H1 (cell line): ENCODE measurements at regions not wholly inside any gene's neighbourhood (a gene's known extent, or its start where the extent isn't known, plus 50 kb on each side); places are given as distances from the start of the nearest gene placed in this dataset.

Experiments used
- CTCF ChIA-PET: fragments of 300-600 bp; sonication (Branson Sonifier 250); formaldehyde crosslinking; loops from one replicate; lab custom pipeline; 2021; ENCODE audit not compliant: partially characterized antibody; lab: Charles Lee
- POLR2A ChIA-PET: fragments of 300-600 bp; sonication (Branson Sonifier 250); formaldehyde crosslinking; loops from one replicate; lab custom pipeline; 2021; ENCODE audit warnings: inconsistent platforms; ENCODE audit not compliant: partially characterized antibody; lab: Charles Lee
- DNase-seq, 2 experiments: peaks; one replicate each; pipeline versions ENCODE4 v3.0.0 to v3.0.0-alpha.2; 2010 to 2022; ENCODE audit warnings: low spot score in 2 of 2, low read depth in 1 of 2, mixed read lengths in 1 of 2
- FAIRE-seq: peaks from 2 replicates; lab custom pipeline; 2011; peaks lifted over from hg19 to GRCh38; lab: Jason Lieb, UNC
- H2AFZ ChIP-seq: 2 replicates; pipeline ENCODE4 v1.8.1; 2012; ENCODE audit warnings: low read length, inconsistent platforms
- H2AK5ac ChIP-seq: 2 replicates; pipeline ENCODE4 v1.6.1; 2013; ENCODE audit warnings: low read depth, low read length
- H2BK120ac ChIP-seq: replicated peaks from 2 replicates; pipeline ENCODE3; 2013; ENCODE audit warnings: low read depth, low read length, inconsistent platforms
- H2BK12ac ChIP-seq: 2 replicates; pipeline ENCODE4 v1.6.1; 2013; ENCODE audit warnings: low read depth, low read length
- H2BK15ac ChIP-seq: 2 replicates; pipeline ENCODE4 v1.6.1; 2013; ENCODE audit warnings: low read length
- H2BK20ac ChIP-seq: 2 replicates; pipeline ENCODE4 v1.6.1; 2013; ENCODE audit warnings: low read length
- H2BK5ac ChIP-seq: 2 replicates; pipeline ENCODE4 v1.6.1; 2013; ENCODE audit warnings: low read depth, low read length
- H3K14ac ChIP-seq: 2 replicates; pipeline ENCODE4 v1.6.1; 2013; ENCODE audit warnings: inconsistent platforms; ENCODE audit not compliant: insufficient read length
- H3K18ac ChIP-seq: 2 replicates; pipeline ENCODE4 v1.6.1; 2013; ENCODE audit warnings: low read length; ENCODE audit errors: extremely low read depth
- H3K23ac ChIP-seq: 2 replicates; pipeline ENCODE4 v1.6.1; 2013; ENCODE audit warnings: inconsistent platforms; ENCODE audit not compliant: insufficient read length
- H3K23me2 ChIP-seq: 2 replicates; pipeline ENCODE4 v1.6.1; 2013; ENCODE audit warnings: low read depth, low read length
- H3K27ac ChIP-seq: 2 replicates; pipeline ENCODE4 v1.6.1; 2011; ENCODE audit warnings: low read depth, low read length, inconsistent platforms
- H3K27me3 ChIP-seq, 4 experiments: replicated peaks in 1 of 4; 1 replicate in 1 of 4; 2 replicates in 3 of 4; pipeline versions ENCODE4 v1.6.1 to v1.8.1; 2011 to 2013; ENCODE audit warnings: low read length in 3 of 4, mild to moderate bottlenecking in 3 of 4, inconsistent platforms in 2 of 4, mixed read lengths in 2 of 4, moderate library complexity in 1 of 4; ENCODE audit not compliant: control insufficient read depth in 3 of 4, insufficient read depth in 3 of 4; ENCODE audit errors: extremely low read depth in 1 of 4
- H3K36me3 ChIP-seq, 4 experiments: 2 replicates each; pipeline versions ENCODE4 v1.6.1 to v1.8.1; 2011 to 2013; ENCODE audit warnings: mild to moderate bottlenecking in 4 of 4, low read length in 3 of 4, moderate library complexity in 2 of 4, control low read depth in 1 of 4, inconsistent platforms in 1 of 4; ENCODE audit not compliant: insufficient read depth in 4 of 4, control insufficient read depth in 2 of 4
- H3K4ac ChIP-seq: replicated peaks from 2 replicates; pipeline ENCODE3; 2013; ENCODE audit warnings: low read length, low read depth, mixed read lengths, inconsistent platforms; ENCODE audit not compliant: insufficient read length
- H3K4me1 ChIP-seq, 4 experiments: replicated peaks in 1 of 4; 1 replicate in 1 of 4; 2 replicates in 3 of 4; pipeline versions ENCODE4 v1.6.1 to v1.8.1; 2011 to 2013; ENCODE audit warnings: low read length in 3 of 4, inconsistent platforms in 2 of 4, mixed read lengths in 1 of 4; ENCODE audit not compliant: insufficient read depth in 4 of 4, control insufficient read depth in 3 of 4
- H3K4me2 ChIP-seq, 2 experiments: 2 replicates each; pipeline versions ENCODE4 v1.6.1 to v1.8.1; 2011 to 2013; ENCODE audit warnings: low read depth in 2 of 2, low read length in 2 of 2, control low read depth in 1 of 2, inconsistent platforms in 1 of 2, mild to moderate bottlenecking in 1 of 2; ENCODE audit not compliant: insufficient read depth in 1 of 2
- H3K4me3 ChIP-seq, 4 experiments: fragments of 200-600, 300-600 bp in 1 of 4; sonication (generic), shearing (Covaris generic), sonication (Bioruptor Twin) in 1 of 4; 2 replicates each; pipeline versions ENCODE4 v1.5.1 to v1.8.1; 2011 to 2016; ENCODE audit warnings: low read length in 4 of 4, low read depth in 3 of 4, control low read depth in 2 of 4, inconsistent platforms in 2 of 4, mild to moderate bottlenecking in 2 of 4, mixed read lengths in 1 of 4, moderate library complexity in 1 of 4; ENCODE audit not compliant: insufficient read depth in 2 of 4; ENCODE audit errors: extremely low read depth in 1 of 4
- H3K56ac ChIP-seq: replicated peaks from 2 replicates; pipeline ENCODE3; 2013; ENCODE audit warnings: low read depth, mild to moderate bottlenecking, mixed read lengths, low read length, inconsistent platforms; ENCODE audit not compliant: insufficient read length
- H3K79me1 ChIP-seq: 2 replicates; pipeline ENCODE4 v1.6.1; 2013; ENCODE audit warnings: low read depth, low read length, control low read depth
- H3K79me2 ChIP-seq, 2 experiments: 2 replicates each; pipeline versions ENCODE4 v1.6.1 to v1.8.1; 2012 to 2013; ENCODE audit warnings: low read length in 2 of 2, mild to moderate bottlenecking in 2 of 2, inconsistent platforms in 1 of 2; ENCODE audit not compliant: insufficient read depth in 2 of 2, control insufficient read depth in 1 of 2
- H3K9ac ChIP-seq, 4 experiments: replicated peaks in 1 of 4; 1 replicate in 1 of 4; 2 replicates in 3 of 4; pipeline versions ENCODE4 v1.6.1 to v1.8.1; 2011 to 2013; ENCODE audit warnings: low read depth in 3 of 4, low read length in 3 of 4, control low read depth in 2 of 4, mild to moderate bottlenecking in 2 of 4, moderate library complexity in 2 of 4, inconsistent platforms in 1 of 4; ENCODE audit errors: extremely low read depth in 1 of 4
- H3K9me3 ChIP-seq, 2 experiments: 2 replicates each; pipeline versions ENCODE4 v1.6.1 to v1.8.1; 2012 to 2013; ENCODE audit warnings: mild to moderate bottlenecking in 2 of 2, moderate library complexity in 2 of 2, control low read depth in 1 of 2, inconsistent platforms in 1 of 2, low read depth in 1 of 2, low read length in 1 of 2, mixed read lengths in 1 of 2; ENCODE audit not compliant: insufficient read depth in 2 of 2
- H4K20me1 ChIP-seq, 2 experiments: replicated peaks in 1 of 2; 2 replicates each; pipeline versions ENCODE3 to v1.8.1; 2011 to 2013; ENCODE audit warnings: inconsistent platforms in 2 of 2, low read length in 2 of 2, mild to moderate bottlenecking in 1 of 2; ENCODE audit not compliant: insufficient read depth in 2 of 2, control insufficient read depth in 1 of 2
- H4K5ac ChIP-seq: 2 replicates; pipeline ENCODE4 v1.6.1; 2013; ENCODE audit warnings: low read length, low read depth, mixed read lengths, inconsistent platforms; ENCODE audit not compliant: insufficient read length
- H4K8ac ChIP-seq: 2 replicates; pipeline ENCODE4 v1.8.0; 2013; ENCODE audit warnings: mild to moderate bottlenecking, moderate library complexity, low read length, inconsistent platforms; ENCODE audit not compliant: insufficient read depth; ENCODE audit errors: extremely low read depth
- H4K91ac ChIP-seq: replicated peaks from 2 replicates; pipeline ENCODE3; 2013; ENCODE audit warnings: low read length, mixed read lengths, inconsistent platforms; ENCODE audit not compliant: insufficient read length
- ASH2L ChIP-seq: fragments of 200-600, 300-600 bp; sonication (generic); IDR thresholded peaks from one replicate; pipeline ENCODE4 v1.7.1; 2017; ENCODE audit warnings: low read length
- MAFK ChIP-seq: IDR thresholded peaks from 2 replicates; pipeline ENCODE4 v1.6.1; 2012; ENCODE audit warnings: low read depth, mild to moderate bottlenecking, improper control_type of control experiment, low read length
- POU5F1 ChIP-seq: IDR thresholded peaks from 2 replicates; pipeline ENCODE4 v1.6.1; 2011; ENCODE audit warnings: low read depth, mild to moderate bottlenecking, low read length, moderate library complexity
- RAD21 ChIP-seq, 2 experiments: IDR thresholded peaks in 1 of 2; conservative IDR thresholded peaks in 1 of 2; 2 replicates each; pipeline ENCODE4 v1.6.1; 2011; ENCODE audit warnings: low read depth in 2 of 2, low read length in 2 of 2, improper control_type of control experiment in 1 of 2, inconsistent platforms in 1 of 2, mild to moderate bottlenecking in 1 of 2, moderate library complexity in 1 of 2
- SRF ChIP-seq: IDR thresholded peaks from 2 replicates; pipeline ENCODE4 v1.6.1; 2011; ENCODE audit warnings: mild to moderate bottlenecking, low read depth, low read length, moderate library complexity
- WGBS, 2 experiments: shearing (Covaris generic) in 1 of 2; methylation state at CpG; one replicate each; pipeline versions ENCODE4 v1.1.6 to v1.1.7; 2013 to 2015; ENCODE audit warnings: low lambda C conversion rate in 2 of 2, mixed read lengths in 2 of 2, inconsistent platforms in 1 of 2, low coverage in 1 of 2, missing lambda C conversion rate in 1 of 2; ENCODE audit not compliant: insufficient replicate concordance in 2 of 2, insufficient coverage in 1 of 2, insufficient read length in 1 of 2; ENCODE audit errors: extremely low coverage in 1 of 2, missing lambda C conversion rate in 1 of 2; 5-methylcytosine and 5-hydroxymethylcytosine counted together

GRCh38 chr16:52101246-52101645 lies 445.7 kb downstream of the TOX3 start:
- Histone ChIP-seq H3K79me1 (no peaks in the 10 kb centered on the region), H3K18ac (no peak overlapping the region), H4K91ac (no peak overlapping the region), H3K9me3 (no peaks in the 10 kb centered on the region), H3K56ac (no peak overlapping the region), H3K36me3 (no peaks in the 10 kb centered on the region), H4K5ac (no peak overlapping the region), H3K79me2 (no peaks in the 10 kb centered on the region), H3K4me2 (no peak overlapping the region), H2BK5ac (no peak overlapping the region), H2AFZ (no peak overlapping the region), H2BK12ac (no peak overlapping the region), H3K27me3 (no peaks in the 10 kb centered on the region), H4K8ac (no peak overlapping the region), H2BK15ac (no peak overlapping the region), H2AK5ac (no peak overlapping the region), H3K23me2 (no peaks in the 10 kb centered on the region), H4K20me1 (no peaks in the 10 kb centered on the region), H3K4me3 (no peak overlapping the region), H2BK120ac (no peak overlapping the region), H3K23ac (no peak overlapping the region), H3K27ac (no peak overlapping the region), H2BK20ac (no peak overlapping the region), H3K4ac (no peak overlapping the region), H3K14ac (no peak overlapping the region), H3K4me1 (no peaks in the 10 kb centered on the region), H3K9ac (no peak overlapping the region)
- 82% methylated on average over 3 of the region's 3 CpGs; no CpG with 5 or more reads in 1 of the 2 experiments for WGBS, 2 experiments
- no peak for TF ChIP-seq SRF
- no peak for TF ChIP-seq RAD21 (IDR thresholded peaks at IDR 0.05 in 1 of 2, conservative IDR thresholded peaks at IDR 0.05 in 1 of 2; ENCODE audit: low read depth in 2 of 2, low read length in 2 of 2)
- no peak for TF ChIP-seq POU5F1
- no peak for TF ChIP-seq MAFK
- no peak for TF ChIP-seq ASH2L
- no peak for DNase-seq
- FAIRE-seq: no peak
- ChIA-PET CTCF (interaction anchor here (0.5 to 1.2 kb wide), 3 partner anchors 8 to 630 kb away, joined by 3 read pairs; no protein-coding TSS in a partner anchor), POLR2A (no interaction called here)
